ENCODE measurements at regions not wholly inside any gene's neighbourhood (a gene's known extent, or its start where the extent isn't known, plus 50 kb on each side); places are given as distances from the start of the nearest gene placed in this dataset.
A peak's percentile ranks its signal among the peaks of the same experiment; 100 is the strongest.

- intact Hi-C loops (cut with DNase I): no loop called here
- no peaks in the 10 kb centered on the region for H3K27me3 ChIP-seq
- no peaks in the 10 kb centered on the region for H3K9me3 ChIP-seq
- no peaks in the 10 kb centered on the region for H3K4me1 ChIP-seq
- no peak for DNase-seq
- no peak overlapping the region for H3K9ac ChIP-seq (ENCODE audit: low read depth in 2 of 2, low read length in 2 of 2)
- no peaks in the 10 kb centered on the region for H3K36me3 ChIP-seq
- H3K4me3 ChIP-seq: no peak overlapping the region
- TF ChIP-seq, protein P1, sequence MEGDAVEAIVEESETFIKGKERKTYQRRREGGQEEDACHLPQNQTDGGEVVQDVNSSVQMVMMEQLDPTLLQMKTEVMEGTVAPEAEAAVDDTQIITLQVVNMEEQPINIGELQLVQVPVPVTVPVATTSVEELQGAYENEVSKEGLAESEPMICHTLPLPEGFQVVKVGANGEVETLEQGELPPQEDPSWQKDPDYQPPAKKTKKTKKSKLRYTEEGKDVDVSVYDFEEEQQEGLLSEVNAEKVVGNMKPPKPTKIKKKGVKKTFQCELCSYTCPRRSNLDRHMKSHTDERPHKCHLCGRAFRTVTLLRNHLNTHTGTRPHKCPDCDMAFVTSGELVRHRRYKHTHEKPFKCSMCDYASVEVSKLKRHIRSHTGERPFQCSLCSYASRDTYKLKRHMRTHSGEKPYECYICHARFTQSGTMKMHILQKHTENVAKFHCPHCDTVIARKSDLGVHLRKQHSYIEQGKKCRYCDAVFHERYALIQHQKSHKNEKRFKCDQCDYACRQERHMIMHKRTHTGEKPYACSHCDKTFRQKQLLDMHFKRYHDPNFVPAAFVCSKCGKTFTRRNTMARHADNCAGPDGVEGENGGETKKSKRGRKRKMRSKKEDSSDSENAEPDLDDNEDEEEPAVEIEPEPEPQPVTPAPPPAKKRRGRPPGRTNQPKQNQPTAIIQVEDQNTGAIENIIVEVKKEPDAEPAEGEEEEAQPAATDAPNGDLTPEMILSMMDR (IDR thresholded peaks at IDR 0.05): no peak
- H3K27ac ChIP-seq: no peak overlapping the region
Observed at GRCh38 chr9:96183751-96184150, 118.2 kb downstream of the HSD17B3 start.

DNA sequence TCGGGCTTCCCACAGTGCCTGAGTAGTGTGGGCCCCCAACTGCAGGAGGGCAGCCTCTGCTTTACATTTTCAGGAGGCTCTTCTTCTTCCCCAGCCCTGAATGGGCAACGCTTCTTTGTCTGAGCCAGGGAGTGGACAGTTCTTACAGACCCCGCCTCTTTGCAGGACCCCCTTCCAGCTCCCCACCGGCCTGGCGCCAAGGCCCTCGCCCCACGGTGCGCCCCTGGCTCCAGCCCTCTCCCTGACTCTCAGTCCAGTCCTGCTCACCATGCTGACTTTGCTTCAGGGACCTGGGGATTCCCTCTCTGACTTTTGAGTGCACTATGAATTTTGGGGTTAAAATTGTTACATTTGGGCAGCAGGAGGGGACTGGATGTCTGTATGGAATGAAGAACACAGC, 123.8 kb downstream of the HSD17B3 start:
- Histone ChIP-seq H3K27ac (no peak overlapping the region), H3K4me3 (no peak overlapping the region), H3K36me3 (no peaks in the 10 kb centered on the region), H3K27me3 (no peaks in the 10 kb centered on the region), H3K9ac (ENCODE audit: low read depth in 2 of 2, low read length in 2 of 2) (no peak overlapping the region), H3K9me3 (no peaks in the 10 kb centered on the region), H3K4me1 (peaks cover 5% of the 10 kb centered on the region)
- intact Hi-C loops (cut with DNase I): loop anchor here (5.0 kb wide), 1 partner anchor 39 kb away; no protein-coding TSS in a partner anchor
- TF ChIP-seq, protein P1 (IDR thresholded peaks at IDR 0.05): no peak
- no peak for DNase-seq

GRCh38 chr9:96177719-96178028, 124.3 kb downstream of the HSD17B3 start:
- Histone ChIP-seq H3K27ac (no peak overlapping the region), H3K4me3 (no peak overlapping the region), H3K9ac (ENCODE audit: low read depth in 2 of 2, low read length in 2 of 2) (no peak overlapping the region), H3K36me3 (no peaks in the 10 kb centered on the region), H3K4me1 (peaks cover 5% of the 10 kb centered on the region), H3K9me3 (no peaks in the 10 kb centered on the region), H3K27me3 (no peaks in the 10 kb centered on the region)
- TF ChIP-seq, protein P1 (IDR thresholded peaks at IDR 0.05): no peak
- intact Hi-C loops (cut with DNase I): loop anchor here (5.0 kb wide), 1 partner anchor 40 kb away; no protein-coding TSS in a partner anchor
- no peak for DNase-seq

GRCh38 chr9:96177005-96177718, 124.8 kb downstream of the HSD17B3 start:
- intact Hi-C loops (cut with DNase I): loop anchor here (5.0 kb wide), 1 partner anchor 40 kb away; no protein-coding TSS in a partner anchor
- no peak overlapping the region for H3K9ac ChIP-seq (ENCODE audit: low read depth in 2 of 2, low read length in 2 of 2)
- peak; percentile 58 for DNase-seq
- TF ChIP-seq, protein P1 (IDR thresholded peaks at IDR 0.05): no peak
- no peaks in the 10 kb centered on the region for H3K36me3 ChIP-seq
- no peak overlapping the region for H3K4me3 ChIP-seq
- H3K4me1 ChIP-seq: peaks cover 5% of the 10 kb centered on the region
- H3K27me3 ChIP-seq: no peaks in the 10 kb centered on the region
- H3K9me3 ChIP-seq: no peaks in the 10 kb centered on the region
- H3K27ac ChIP-seq: peak overlapping the region; percentile 10

GRCh38 chr9:96175796-96176195, 126.2 kb downstream of the HSD17B3 start:
- no peak overlapping the region for H3K9ac ChIP-seq (ENCODE audit: low read depth in 2 of 2, low read length in 2 of 2)
- no peak for DNase-seq
- intact Hi-C loops (cut with DNase I): loop anchor here (5.0 kb wide), 1 partner anchor 42 kb away; no protein-coding TSS in a partner anchor
- H3K27me3 ChIP-seq: no peaks in the 10 kb centered on the region
- TF ChIP-seq, protein P1 (IDR thresholded peaks at IDR 0.05): no peak
- H3K27ac ChIP-seq: no peak overlapping the region
- no peaks in the 10 kb centered on the region for H3K36me3 ChIP-seq
- H3K4me1 ChIP-seq: peaks cover 5% of the 10 kb centered on the region
- no peaks in the 10 kb centered on the region for H3K9me3 ChIP-seq
- H3K4me3 ChIP-seq: no peak overlapping the region
